Sigmoid colon (tissue), 6 donors: ENCODE measurements at regions not wholly inside any gene's neighbourhood (a gene's known extent, or its start where the extent isn't known, plus 50 kb on each side); places are given as distances from the start of the nearest gene placed in this dataset.
"Not testable (repeated sequence)": the region's sequence is repeated elsewhere in the genome, so short reads cannot be mapped to it uniquely, and the experiment has no call there.

Source experiments
- DNase-seq: peaks from one replicate; pipeline ENCODE4 v3.0.0-alpha.2; 2019
- H3K27ac ChIP-seq, 4 donors: fragments of 200-600 bp; sonication (generic); one replicate each; pipeline ENCODE4 v1.5.1; 2016 to 2019; ENCODE audit warnings: mild to moderate bottlenecking in 1 of 4
- H3K27me3 ChIP-seq, 3 donors: fragments of 200-600 bp; sonication (generic); one replicate each; pipeline ENCODE4 v1.5.1; 2019; ENCODE audit warnings: mild to moderate bottlenecking in 1 of 3
- H3K36me3 ChIP-seq, 4 donors: fragments of 200-600 bp; sonication (generic); one replicate each; pipeline ENCODE4 v1.5.1; 2016 to 2019
- H3K4me1 ChIP-seq, 4 donors: fragments of 200-600 bp; sonication (generic); one replicate each; pipeline ENCODE4 v1.5.1; 2017 to 2019
- H3K4me3 ChIP-seq, 4 donors: fragments of 200-600 bp; sonication (generic); one replicate each; pipeline ENCODE4 v1.5.1; 2017 to 2019; ENCODE audit warnings: mild to moderate bottlenecking in 2 of 4, moderate library complexity in 1 of 4
- H3K9me3 ChIP-seq, 4 donors: fragments of 200-600 bp in 3 of 4; sonication (generic) in 3 of 4; one replicate each; pipeline versions ENCODE4 v1.5.1 to v1.6.1; 2013 to 2019
- CTCF ChIP-seq, 4 experiments: fragments of 450-650 bp in 3 of 4; fragments of 200-600 bp in 1 of 4; IDR thresholded peaks; one replicate each; pipeline ENCODE4 v1.5.1; 2016 to 2019; ENCODE audit warnings: antibody characterized with exemption in 4 of 4, mild to moderate bottlenecking in 3 of 4, moderate library complexity in 2 of 4
- EP300 ChIP-seq, 4 donors: sonication (generic); formaldehyde crosslinking; IDR thresholded peaks; one replicate each; pipeline ENCODE4 v1.6.1; 2017; ENCODE audit warnings: antibody characterized with exemption in 4 of 4
- POLR2A ChIP-seq, 2 donors: fragments of 450-650 bp; IDR thresholded peaks; one replicate each; pipeline ENCODE4 v1.6.1; 2016; ENCODE audit warnings: antibody characterized with exemption in 2 of 2, mild to moderate bottlenecking in 2 of 2, moderate library complexity in 2 of 2
- POLR2AphosphoS5 ChIP-seq, 4 donors: sonication (generic); formaldehyde crosslinking; IDR thresholded peaks; one replicate each; pipeline ENCODE4 v1.6.1; 2017; ENCODE audit warnings: antibody characterized with exemption in 4 of 4
- WGBS, 2 donors: extraction: QIAGEN DNeasy Blood & Tissue Kit; methylation state at CpG; one replicate each; pipeline ENCODE4 v1.1.7; 2013; 5-methylcytosine and 5-hydroxymethylcytosine counted together
- intact Hi-C: fragments of 100-400 bp; cut with DNase I; formaldehyde crosslinking; loops from one replicate; pipeline ENCODE4 v1.15.1; 2023
- donor health status: healthy with polysubstance abuse.
- donor health status: healthy.

- no peaks in the 10 kb centered on the region for H3K9me3 ChIP-seq
- no peak overlapping the region for H3K27ac ChIP-seq
- no peaks in the 10 kb centered on the region for H3K36me3 ChIP-seq
- DNase-seq, result no peak
- H3K4me1 ChIP-seq, result no peaks in the 10 kb centered on the region
- 91% methylated on average over 4 of the region's 4 CpGs for WGBS, 2 donors
- TF ChIP-seq POLR2A (IDR thresholded peaks at IDR 0.05) (no peak), POLR2AphosphoS5 (IDR thresholded peaks at IDR 0.05) (no peak), EP300 (IDR thresholded peaks at IDR 0.05) (no peak), CTCF (IDR thresholded peaks at IDR 0.05) (no peak)
- no peak overlapping the region for H3K4me3 ChIP-seq
- H3K27me3 ChIP-seq, result no peaks in the 10 kb centered on the region
- intact Hi-C loops, result no loop called here
Observed at GRCh38 chr6:27124252-27124657, 123.2 kb upstream of the PRSS16 start.

- peaks cover 0 to 4% (median 0%) of the 10 kb centered on the region in 4 donors for H3K4me1 ChIP-seq
- peak overlapping the region in 2 of 4 donors; percentile 38 to 42 for H3K4me3 ChIP-seq
- TF ChIP-seq POLR2AphosphoS5 (IDR thresholded peaks at IDR 0.05), result no peak
- no peak for TF ChIP-seq EP300 (IDR thresholded peaks at IDR 0.05)
- no peak for TF ChIP-seq POLR2A (IDR thresholded peaks at IDR 0.05)
- no peak for TF ChIP-seq CTCF (IDR thresholded peaks at IDR 0.05)
- 94 to 95% methylated on average over 6 of the region's 6 CpGs for WGBS, 2 donors
- intact Hi-C loops, result loop anchor here (2.0 to 5.0 kb wide), 3 partner anchors 33 to 776 kb away; no protein-coding TSS in a partner anchor
- no peaks in the 10 kb centered on the region for H3K9me3 ChIP-seq
- H3K27ac ChIP-seq, result peak overlapping the region in 3 of 4 donors; percentile 66 to 79 (median 66)
- H3K36me3 ChIP-seq, result no peaks in the 10 kb centered on the region
- H3K27me3 ChIP-seq, result no peaks in the 10 kb centered on the region
- DNase-seq, result no peak
Observed at GRCh38 chr6:27126046-27126814, 121.3 kb upstream of the PRSS16 start.

- peak; percentile 95 for DNase-seq
- TF ChIP-seq POLR2A (IDR thresholded peaks at IDR 0.05), result no peak
- TF ChIP-seq POLR2AphosphoS5 (IDR thresholded peaks at IDR 0.05), result peak in 3 of 4 donors; percentile 48 to 68 (median 51)
- peak in 3 of 4 experiments; percentile 63 to 77 (median 77) for TF ChIP-seq CTCF (IDR thresholded peaks at IDR 0.05)
- Histone ChIP-seq H3K4me1 (peaks cover 0 to 6% (median under 1%) of the 10 kb centered on the region in 4 donors), H3K27me3 (no peaks in the 10 kb centered on the region), H3K36me3 (no peaks in the 10 kb centered on the region), H3K9me3 (no peaks in the 10 kb centered on the region), H3K4me3 (peak overlapping the region in 3 of 4 donors; percentile 31 to 42 (median 38)), H3K27ac (peak overlapping the region; percentile 66 to 79 (median 70))
- intact Hi-C loops, result loop anchor here (2.0 to 5.0 kb wide), 3 partner anchors 32 to 775 kb away; no protein-coding TSS in a partner anchor
- 17 to 18% methylated on average over 23 of the region's 23 CpGs for WGBS, 2 donors
Observed at GRCh38 chr6:27126815-27127537, 120.5 kb upstream of the PRSS16 start.

- intact Hi-C loops, result loop anchor here (2.0 to 5.0 kb wide), 3 partner anchors 31 to 774 kb away; no protein-coding TSS in a partner anchor
- not testable (repeated sequence) for H3K27me3 ChIP-seq, H3K4me3 ChIP-seq, DNase-seq, H3K36me3 ChIP-seq, H3K27ac ChIP-seq, H3K9me3 ChIP-seq
- H3K4me1 ChIP-seq, result peaks cover 0 to 11% (median 3%) of the 10 kb centered on the region in 4 donors
- 88 to 93% methylated on average over 4 of the region's 4 CpGs for WGBS, 2 donors
Observed at GRCh38 chr6:27127874-27128273, 119.6 kb upstream of the PRSS16 start.
